Keratinocyte (primary cell): ENCODE measurements at regions not wholly inside any gene's neighbourhood (a gene's known extent, or its start where the extent isn't known, plus 50 kb on each side); places are given as distances from the start of the nearest gene placed in this dataset.

Source experiments
- DNase-seq: peaks from one replicate; pipeline ENCODE4 v3.0.0-alpha.2; 2011; ENCODE audit warnings: low read depth, missing footprints, low spot score
- FAIRE-seq: peaks from 2 replicates; lab custom pipeline; 2011; peaks lifted over from hg19 to GRCh38; lab: Jason Lieb, UNC
- H2AFZ ChIP-seq: 2 replicates; pipeline ENCODE4 v1.6.0; 2012; ENCODE audit warnings: low read length, control low read depth, inconsistent platforms; ENCODE audit not compliant: control insufficient read depth
- H3K27ac ChIP-seq: 2 replicates; pipeline ENCODE4 v1.5.1; 2011; ENCODE audit warnings: low read length; ENCODE audit not compliant: control insufficient read depth, insufficient read depth
- H3K27me3 ChIP-seq: 3 replicates; pipeline ENCODE4 v1.6.0; 2011; ENCODE audit warnings: low read length; ENCODE audit not compliant: control insufficient read depth, insufficient read depth; ENCODE audit errors: extremely low read depth
- H3K36me3 ChIP-seq, 2 experiments: 2 replicates in 1 of 2; 3 replicates in 1 of 2; pipeline ENCODE4 v1.5.1; 2011; ENCODE audit warnings: low read length in 2 of 2, mild to moderate bottlenecking in 1 of 2; ENCODE audit not compliant: control insufficient read depth in 2 of 2, insufficient read depth in 2 of 2; ENCODE audit errors: extremely low read depth in 1 of 2
- H3K4me1 ChIP-seq: 3 replicates; pipeline ENCODE4 v1.5.1; 2011; ENCODE audit warnings: low read length; ENCODE audit not compliant: control insufficient read depth, insufficient read depth; ENCODE audit errors: extremely low read depth
- H3K4me2 ChIP-seq: 3 replicates; pipeline ENCODE4 v1.6.0; 2011; ENCODE audit warnings: low read depth, low read length; ENCODE audit not compliant: control insufficient read depth, insufficient read depth; ENCODE audit errors: extremely low read depth
- H3K4me3 ChIP-seq, 3 experiments: fragments of 200-600 bp in 1 of 3; sonication (generic) in 1 of 3; 2 replicates in 2 of 3; 3 replicates in 1 of 3; pipeline ENCODE4 v1.5.1; 2011 to 2016; ENCODE audit warnings: low read length in 3 of 3, mild to moderate bottlenecking in 3 of 3, control low read depth in 2 of 3, inconsistent platforms in 1 of 3, low read depth in 1 of 3, mixed read lengths in 1 of 3, mixed run types in 1 of 3, moderate library complexity in 1 of 3; ENCODE audit not compliant: control insufficient read depth in 2 of 3, insufficient read depth in 2 of 3; ENCODE audit errors: extremely low read depth in 1 of 3
- H3K79me2 ChIP-seq: 2 replicates; pipeline ENCODE4 v1.6.0; 2012; ENCODE audit warnings: low read length; ENCODE audit not compliant: control insufficient read depth, insufficient read depth
- H3K9ac ChIP-seq: 3 replicates; pipeline ENCODE4 v1.6.0; 2011; ENCODE audit warnings: low read length; ENCODE audit not compliant: control insufficient read depth, insufficient read depth; ENCODE audit errors: extremely low read depth
- H3K9me1 ChIP-seq: 3 replicates; pipeline ENCODE4 v1.6.0; 2011; ENCODE audit warnings: low read length; ENCODE audit not compliant: control insufficient read depth, insufficient read depth; ENCODE audit errors: extremely low read depth
- H3K9me3 ChIP-seq: 2 replicates; pipeline ENCODE4 v1.5.1; 2012; ENCODE audit warnings: low read depth, low read length; ENCODE audit not compliant: control insufficient read depth
- H4K20me1 ChIP-seq: 3 replicates; pipeline ENCODE4 v1.6.0; 2011; ENCODE audit warnings: low read length; ENCODE audit not compliant: control insufficient read depth, insufficient read depth; ENCODE audit errors: extremely low read depth
- EZH2 ChIP-seq: IDR thresholded peaks from one replicate; pipeline ENCODE4 v1.6.1; 2012; ENCODE audit warnings: inconsistent platforms, mild to moderate bottlenecking, low read length, moderate library complexity
- dilution Hi-C: fragments of 300-500 bp; cut with MboI; formaldehyde crosslinking; loops from one replicate; pipeline ENCODE4 v1.7.0; 2020; ENCODE audit warnings: low sequenced_read_pairs; ENCODE audit not compliant: extremely low pct_ligation_motif_present
- TF ChIP-seq, protein P1 (sequence below), 3 experiments: IDR thresholded peaks in 1 of 3; conservative IDR thresholded peaks in 1 of 3; optimal IDR thresholded peaks in 1 of 3; 2 replicates in 2 of 3; 3 replicates in 1 of 3; pipeline versions ENCODE3 to v1.5.1; 2011; ENCODE audit warnings: low read length in 3 of 3, mild to moderate bottlenecking in 3 of 3, moderate library complexity in 2 of 3, control low read depth in 1 of 3, inconsistent platforms in 1 of 3; ENCODE audit not compliant: insufficient read depth in 2 of 3; ENCODE audit errors: extremely low read depth in 1 of 3

DNA sequence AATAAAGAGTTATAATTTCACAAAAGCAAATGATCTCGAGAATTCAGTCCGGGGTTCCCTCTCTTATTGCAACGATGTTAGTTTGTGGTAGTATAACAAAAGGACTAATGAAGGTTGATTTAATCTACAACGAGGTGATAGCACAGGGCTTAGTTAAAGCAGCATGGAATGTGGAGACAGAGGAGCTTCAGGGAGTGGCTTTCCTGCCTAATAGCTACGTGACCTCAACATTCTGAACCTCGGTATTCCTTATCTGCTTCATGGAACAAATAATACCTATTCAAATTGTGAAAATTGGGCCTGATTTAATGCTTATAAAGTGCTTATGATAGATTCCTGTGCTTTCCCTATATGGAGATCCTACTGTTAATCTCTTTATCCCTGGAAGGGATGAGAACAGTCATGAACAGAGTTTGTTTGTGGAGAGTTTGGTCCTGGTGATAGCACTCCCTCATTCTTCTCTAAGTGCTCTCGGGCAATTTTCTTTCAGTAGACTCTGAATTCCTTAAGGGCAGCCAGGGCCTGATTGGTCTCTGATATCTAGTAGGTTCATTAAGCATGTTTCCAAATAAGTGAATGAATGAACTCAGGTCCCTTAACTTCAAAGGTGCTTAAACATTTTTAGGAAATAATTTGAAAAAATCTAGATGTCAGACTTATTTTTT is 104.1 kb upstream of the TUT7 start:
- no peaks in the 10 kb centered on the region for H3K36me3 ChIP-seq
- TF ChIP-seq, protein P1, sequence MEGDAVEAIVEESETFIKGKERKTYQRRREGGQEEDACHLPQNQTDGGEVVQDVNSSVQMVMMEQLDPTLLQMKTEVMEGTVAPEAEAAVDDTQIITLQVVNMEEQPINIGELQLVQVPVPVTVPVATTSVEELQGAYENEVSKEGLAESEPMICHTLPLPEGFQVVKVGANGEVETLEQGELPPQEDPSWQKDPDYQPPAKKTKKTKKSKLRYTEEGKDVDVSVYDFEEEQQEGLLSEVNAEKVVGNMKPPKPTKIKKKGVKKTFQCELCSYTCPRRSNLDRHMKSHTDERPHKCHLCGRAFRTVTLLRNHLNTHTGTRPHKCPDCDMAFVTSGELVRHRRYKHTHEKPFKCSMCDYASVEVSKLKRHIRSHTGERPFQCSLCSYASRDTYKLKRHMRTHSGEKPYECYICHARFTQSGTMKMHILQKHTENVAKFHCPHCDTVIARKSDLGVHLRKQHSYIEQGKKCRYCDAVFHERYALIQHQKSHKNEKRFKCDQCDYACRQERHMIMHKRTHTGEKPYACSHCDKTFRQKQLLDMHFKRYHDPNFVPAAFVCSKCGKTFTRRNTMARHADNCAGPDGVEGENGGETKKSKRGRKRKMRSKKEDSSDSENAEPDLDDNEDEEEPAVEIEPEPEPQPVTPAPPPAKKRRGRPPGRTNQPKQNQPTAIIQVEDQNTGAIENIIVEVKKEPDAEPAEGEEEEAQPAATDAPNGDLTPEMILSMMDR (optimal IDR thresholded peaks at IDR 0.05 in 1 of 3, IDR thresholded peaks at IDR 0.05 in 1 of 3, conservative IDR thresholded peaks at IDR 0.05 in 1 of 3; ENCODE audit: extremely low read depth in 1 of 3, insufficient read depth in 2 of 3, low read length in 3 of 3) = no peak
- TF ChIP-seq EZH2 = no peak
- dilution Hi-C loops = no loop called here
- DNase-seq (no peak), FAIRE-seq (no peak)
- no peaks in the 10 kb centered on the region for H3K79me2 ChIP-seq
- no peak overlapping the region for H3K4me3 ChIP-seq
- H4K20me1 ChIP-seq = no peaks in the 10 kb centered on the region
- H3K9me3 ChIP-seq = no peaks in the 10 kb centered on the region
- peaks cover 4% of the 10 kb centered on the region for H3K4me1 ChIP-seq
- H3K9ac ChIP-seq = no peak overlapping the region
- no peak overlapping the region for H3K4me2 ChIP-seq
- H3K27ac ChIP-seq = no peak overlapping the region
- no peaks in the 10 kb centered on the region for H3K9me1 ChIP-seq
- H2AFZ ChIP-seq = no peak overlapping the region
- H3K27me3 ChIP-seq = no peaks in the 10 kb centered on the region

DNA sequence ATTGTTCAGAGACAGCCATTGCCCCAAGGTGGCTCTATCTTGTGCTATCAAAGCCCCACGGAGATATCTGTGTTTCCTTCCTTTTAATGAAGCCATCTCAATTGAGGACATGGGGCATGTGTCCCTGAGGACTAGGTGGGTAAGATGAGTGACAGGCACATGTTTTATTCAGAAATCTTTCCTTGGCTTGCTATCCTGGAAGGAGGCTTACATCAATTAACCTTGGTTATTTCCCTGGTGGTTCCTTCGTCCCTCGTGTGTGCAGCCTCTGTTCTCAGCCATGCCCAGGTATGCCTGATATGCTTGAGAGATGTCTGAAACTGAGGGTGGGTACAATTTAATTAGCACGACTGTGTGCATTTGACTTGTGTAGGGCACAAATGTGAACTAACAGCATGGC is 102.2 kb upstream of the TUT7 start:
- Histone ChIP-seq H3K9me3 (no peaks in the 10 kb centered on the region), H3K27ac (no peak overlapping the region), H3K4me1 (peaks cover 4% of the 10 kb centered on the region), H4K20me1 (no peaks in the 10 kb centered on the region), H3K9ac (no peak overlapping the region), H3K4me3 (no peak overlapping the region), H2AFZ (no peak overlapping the region), H3K79me2 (no peaks in the 10 kb centered on the region), H3K36me3 (no peaks in the 10 kb centered on the region), H3K4me2 (no peak overlapping the region), H3K27me3 (no peaks in the 10 kb centered on the region), H3K9me1 (no peaks in the 10 kb centered on the region)
- no peak for DNase-seq
- TF ChIP-seq EZH2 = no peak
- TF ChIP-seq, protein P1 (optimal IDR thresholded peaks at IDR 0.05 in 1 of 3, IDR thresholded peaks at IDR 0.05 in 1 of 3, conservative IDR thresholded peaks at IDR 0.05 in 1 of 3; ENCODE audit: extremely low read depth in 1 of 3, insufficient read depth in 2 of 3, low read length in 3 of 3) = no peak
- no peak for FAIRE-seq
- dilution Hi-C loops = no loop called here
